CD8-positive, alpha-beta memory T cell (primary cell): ENCODE measurements at regions not wholly inside any gene's neighbourhood (a gene's known extent, or its start where the extent isn't known, plus 50 kb on each side); places are given as distances from the start of the nearest gene placed in this dataset.

ENCODE experiments used
- CTCF ChIA-PET: fragments of 350-600 bp; sonication (Branson Sonifier 250); formaldehyde crosslinking; loops from one replicate; lab custom pipeline; 2021; ENCODE audit warnings: antibody characterized with exemption; lab: Charles Lee
- POLR2A ChIA-PET: fragments of 350-600 bp; sonication (Branson Sonifier 250); formaldehyde crosslinking; loops from one replicate; lab custom pipeline; 2021; ENCODE audit warnings: antibody characterized with exemption; lab: Charles Lee
- DNase-seq, 5 donors: peaks; one replicate each; pipeline versions ENCODE4 v3.0.0 to v3.0.0-alpha.2; 2020 to 2022; ENCODE audit warnings: mixed read lengths in 1 of 5
- H3K27ac ChIP-seq: one replicate; pipeline ENCODE4 v1.7.0; 2013; ENCODE audit warnings: low read depth, mild to moderate bottlenecking, low read length, moderate library complexity
- H3K27me3 ChIP-seq: 2 replicates; pipeline ENCODE4 v1.7.0; 2013; ENCODE audit warnings: low read length, mild to moderate bottlenecking; ENCODE audit not compliant: insufficient read depth, poor library complexity, severe bottlenecking
- H3K36me3 ChIP-seq: 2 replicates; pipeline ENCODE4 v1.7.0; 2013; ENCODE audit warnings: mild to moderate bottlenecking, low read length, moderate library complexity; ENCODE audit not compliant: insufficient read depth
- H3K4me1 ChIP-seq: 2 replicates; pipeline ENCODE4 v1.7.0; 2013; ENCODE audit warnings: mild to moderate bottlenecking, low read length, moderate library complexity; ENCODE audit not compliant: insufficient read depth
- H3K4me3 ChIP-seq: 2 replicates; pipeline ENCODE4 v1.7.0; 2013; ENCODE audit warnings: mild to moderate bottlenecking, low read length
- H3K9me3 ChIP-seq: 2 replicates; pipeline ENCODE4 v1.7.0; 2013; ENCODE audit warnings: mild to moderate bottlenecking, low read length
- H3K27ac Mint-ChIP-seq, 8 donors: one replicate each; pipeline ENCODE4 v1.8.0; 2020 to 2021; ENCODE audit warnings: mixed read lengths in 8 of 8, mild to moderate bottlenecking in 6 of 8, inconsistent platforms in 3 of 8, moderate library complexity in 3 of 8
- H3K27me3 Mint-ChIP-seq, 2 donors: one replicate each; pipeline ENCODE4 v1.8.0; 2020 to 2021; ENCODE audit warnings: mixed read lengths in 2 of 2, mild to moderate bottlenecking in 1 of 2, moderate library complexity in 1 of 2
- H3K36me3 Mint-ChIP-seq, 3 donors: one replicate each; pipeline ENCODE4 v1.8.0; 2020 to 2021; ENCODE audit warnings: mixed read lengths in 3 of 3, inconsistent platforms in 1 of 3, mild to moderate bottlenecking in 1 of 3
- H3K4me1 Mint-ChIP-seq, 3 donors: one replicate each; pipeline ENCODE4 v1.8.0; 2020 to 2021; ENCODE audit warnings: mixed read lengths in 3 of 3, inconsistent platforms in 1 of 3, mild to moderate bottlenecking in 1 of 3
- H3K4me3 Mint-ChIP-seq, 7 donors: one replicate each; pipeline ENCODE4 v1.8.0; 2020 to 2021; ENCODE audit warnings: mixed read lengths in 7 of 7, mild to moderate bottlenecking in 6 of 7, moderate library complexity in 4 of 7, inconsistent platforms in 2 of 7
- H3K9me3 Mint-ChIP-seq, 5 donors: one replicate each; pipeline ENCODE4 v1.8.0; 2020 to 2022; ENCODE audit warnings: mixed read lengths in 5 of 5, mild to moderate bottlenecking in 3 of 5, moderate library complexity in 2 of 5, inconsistent platforms in 1 of 5

DNA sequence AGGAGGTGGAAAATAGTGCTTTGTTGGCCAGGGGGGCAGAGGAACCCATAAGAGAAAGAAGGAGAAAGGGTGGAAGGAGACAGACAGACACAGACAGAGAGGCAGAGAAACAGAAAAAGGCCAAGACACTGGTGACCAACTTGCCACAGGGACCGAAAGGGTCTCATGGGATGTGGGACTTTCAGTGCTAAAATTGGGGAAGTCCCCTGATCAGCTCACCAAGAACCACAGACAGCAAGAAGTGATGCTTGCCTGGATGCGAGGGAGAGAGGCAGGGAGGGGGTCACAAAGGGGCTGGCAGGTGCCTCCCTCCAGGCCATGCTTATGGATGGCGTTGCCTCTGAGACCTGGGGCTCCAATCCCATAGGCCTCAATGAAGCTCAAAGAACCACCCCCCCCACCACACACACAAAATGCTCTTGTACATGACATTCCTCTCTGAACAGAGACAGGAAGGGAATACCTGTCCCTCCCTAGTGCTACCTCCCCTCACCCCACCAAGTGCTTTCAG, 413.4 kb downstream of the MN1 start:
- Mint-ChIP-seq H3K27me3 (peaks cover 9 to 12% of the 10 kb centered on the region in 2 donors), H3K36me3 (no peaks in the 10 kb centered on the region), H3K9me3 (no peaks in the 10 kb centered on the region), H3K4me1 (no peaks in the 10 kb centered on the region), H3K27ac (no peak overlapping the region), H3K4me3 (no peak overlapping the region)
- POLR2A ChIA-PET = no interaction called here
- no peak overlapping the region for H3K4me3 ChIP-seq
- no peak overlapping the region for H3K27ac ChIP-seq
- DNase-seq = no peak
- H3K36me3 ChIP-seq = no peaks in the 10 kb centered on the region
- no peaks in the 10 kb centered on the region for H3K9me3 ChIP-seq
- peaks cover 3% of the 10 kb centered on the region for H3K27me3 ChIP-seq
- CTCF ChIA-PET = no interaction called here
- no peaks in the 10 kb centered on the region for H3K4me1 ChIP-seq

DNA sequence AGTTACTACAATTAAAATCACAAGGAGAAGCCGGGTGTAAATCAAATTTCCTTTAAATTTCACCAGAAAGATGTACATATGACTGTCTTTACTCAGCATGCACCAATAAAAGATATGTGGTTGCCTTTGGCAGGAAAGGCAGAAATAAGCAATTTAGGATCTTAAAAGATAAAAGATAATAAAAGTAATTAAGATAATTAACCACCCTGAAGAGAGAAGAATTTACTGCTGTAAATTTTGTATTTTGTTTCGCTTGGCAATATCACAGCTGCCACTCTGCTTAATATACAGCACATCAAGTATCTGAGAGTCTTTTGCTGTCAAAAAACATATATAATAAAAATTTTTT, 411.9 kb downstream of the MN1 start:
- Mint-ChIP-seq H3K36me3 (no peaks in the 10 kb centered on the region), H3K9me3 (no peaks in the 10 kb centered on the region), H3K27me3 (peaks cover 7 to 9% of the 10 kb centered on the region in 2 donors), H3K4me3 (no peak overlapping the region), H3K27ac (no peak overlapping the region), H3K4me1 (no peaks in the 10 kb centered on the region)
- peaks cover 3% of the 10 kb centered on the region for H3K27me3 ChIP-seq
- H3K9me3 ChIP-seq = no peaks in the 10 kb centered on the region
- POLR2A ChIA-PET = no interaction called here
- H3K27ac ChIP-seq = no peak overlapping the region
- CTCF ChIA-PET = no interaction called here
- H3K4me3 ChIP-seq = no peak overlapping the region
- no peak for DNase-seq
- no peaks in the 10 kb centered on the region for H3K36me3 ChIP-seq
- H3K4me1 ChIP-seq = no peaks in the 10 kb centered on the region

DNA sequence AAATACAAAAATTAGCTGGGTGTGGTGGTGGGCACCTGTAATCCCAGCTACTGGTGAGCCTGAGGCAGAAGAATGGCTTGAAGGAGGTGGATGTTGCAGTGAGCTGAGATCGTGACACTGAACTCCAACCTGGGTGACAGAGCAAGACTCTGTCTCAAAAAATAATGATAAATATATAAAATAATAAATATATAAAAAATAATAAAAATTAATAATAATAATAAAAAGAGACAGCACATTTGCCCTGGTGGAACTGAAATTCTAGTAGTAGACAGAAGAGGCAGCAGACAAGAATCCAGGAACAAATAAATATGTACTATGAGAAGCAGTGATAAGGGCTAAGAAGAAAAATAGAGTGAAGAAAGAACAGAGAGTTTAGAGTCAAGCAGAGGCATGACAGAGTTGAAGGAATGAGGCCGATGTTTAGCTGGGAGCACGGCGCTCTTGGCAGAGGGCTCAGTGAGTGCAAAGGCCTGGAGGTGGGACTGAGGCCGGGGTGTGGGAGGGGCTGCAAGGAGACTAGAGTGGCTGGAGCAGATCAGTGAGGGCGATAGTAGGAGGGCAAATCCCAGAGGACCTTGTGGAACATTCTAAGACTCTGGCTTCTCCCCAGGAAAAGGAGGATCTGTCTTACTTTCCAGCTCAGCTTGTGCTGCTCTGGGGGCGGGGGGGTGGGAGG, 410.3 kb downstream of the MN1 start:
- H3K9me3 Mint-ChIP-seq = no peaks in the 10 kb centered on the region
- DNase-seq = no peak
- POLR2A ChIA-PET = no interaction called here
- no peaks in the 10 kb centered on the region for H3K4me1 Mint-ChIP-seq
- H3K36me3 Mint-ChIP-seq = no peaks in the 10 kb centered on the region
- H3K4me1 ChIP-seq = no peaks in the 10 kb centered on the region
- no peak overlapping the region for H3K4me3 ChIP-seq
- H3K27ac ChIP-seq = no peak overlapping the region
- no peak overlapping the region for H3K27ac Mint-ChIP-seq
- H3K27me3 Mint-ChIP-seq = peaks cover 4 to 9% of the 10 kb centered on the region in 2 donors
- no peak overlapping the region for H3K4me3 Mint-ChIP-seq
- no peaks in the 10 kb centered on the region for H3K9me3 ChIP-seq
- CTCF ChIA-PET = no interaction called here
- H3K27me3 ChIP-seq = peaks cover 3% of the 10 kb centered on the region
- no peaks in the 10 kb centered on the region for H3K36me3 ChIP-seq

DNA sequence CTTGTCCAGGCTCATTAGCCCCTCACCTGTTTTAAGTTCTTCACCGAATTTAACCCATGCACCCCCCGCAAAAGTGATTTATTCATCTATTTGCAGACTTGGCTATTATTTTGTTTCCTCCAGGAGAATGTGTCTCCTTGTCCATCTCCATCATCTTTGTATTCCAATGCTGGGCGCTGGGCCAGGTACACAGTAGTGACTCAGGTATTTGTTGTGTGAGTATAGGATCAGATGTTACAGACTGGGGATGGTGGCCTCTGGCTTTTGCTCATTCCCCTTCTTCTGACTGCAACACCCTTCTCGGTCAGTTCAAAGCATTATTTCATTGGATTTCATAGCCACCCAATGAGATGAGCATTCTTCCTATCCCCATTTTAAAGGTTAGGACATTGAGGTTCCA, 408.2 kb downstream of the MN1 start:
- POLR2A ChIA-PET = no interaction called here
- CTCF ChIA-PET = no interaction called here
- Mint-ChIP-seq H3K36me3 (no peaks in the 10 kb centered on the region), H3K27me3 (peaks cover 3 to 4% of the 10 kb centered on the region in 2 donors), H3K4me1 (no peaks in the 10 kb centered on the region), H3K9me3 (no peaks in the 10 kb centered on the region), H3K4me3 (no peak overlapping the region), H3K27ac (no peak overlapping the region)
- Histone ChIP-seq H3K4me1 (no peaks in the 10 kb centered on the region), H3K9me3 (no peaks in the 10 kb centered on the region), H3K27ac (no peak overlapping the region), H3K36me3 (no peaks in the 10 kb centered on the region), H3K4me3 (no peak overlapping the region), H3K27me3 (no peaks in the 10 kb centered on the region)
- no peak for DNase-seq

DNA sequence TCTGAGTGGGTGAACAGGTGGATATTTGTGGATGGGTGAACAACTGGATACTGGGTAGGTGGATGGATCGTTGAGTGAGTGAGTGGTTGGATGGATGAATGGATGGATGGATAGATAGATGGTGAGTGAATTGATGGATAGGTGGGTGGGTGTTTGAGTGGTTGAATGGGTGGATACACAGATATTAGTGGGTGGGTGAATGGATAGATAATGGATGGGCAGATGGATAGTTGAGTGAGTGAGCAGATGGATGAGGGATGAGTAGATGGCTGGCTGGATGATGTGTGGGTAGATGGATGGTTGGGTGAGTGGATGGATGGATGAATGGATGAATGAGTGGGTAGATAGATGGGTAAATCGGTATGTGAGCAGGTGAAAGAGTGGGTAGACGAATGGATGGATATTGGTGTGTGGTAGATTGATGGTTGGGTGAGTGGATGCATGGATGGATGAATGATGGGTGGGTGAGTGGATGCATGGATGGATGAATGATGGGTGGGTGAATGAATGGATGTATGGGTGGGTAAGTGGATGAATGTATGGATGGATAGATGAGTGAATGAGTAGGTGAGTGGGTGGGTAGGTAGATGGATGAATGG, 406.7 kb downstream of the MN1 start:
- H3K4me1 ChIP-seq = no peaks in the 10 kb centered on the region
- H3K9me3 Mint-ChIP-seq = no peaks in the 10 kb centered on the region
- no peak overlapping the region for H3K27ac ChIP-seq
- ChIA-PET CTCF (no interaction called here), POLR2A (no interaction called here)
- no peak overlapping the region for H3K4me3 ChIP-seq
- H3K36me3 Mint-ChIP-seq = no peaks in the 10 kb centered on the region
- peaks cover 0 to 3% of the 10 kb centered on the region in 2 donors for H3K27me3 Mint-ChIP-seq
- no peaks in the 10 kb centered on the region for H3K36me3 ChIP-seq
- H3K27ac Mint-ChIP-seq = no peak overlapping the region
- no peak for DNase-seq
- H3K4me1 Mint-ChIP-seq = no peaks in the 10 kb centered on the region
- no peaks in the 10 kb centered on the region for H3K27me3 ChIP-seq
- no peak overlapping the region for H3K4me3 Mint-ChIP-seq
- no peaks in the 10 kb centered on the region for H3K9me3 ChIP-seq

DNA sequence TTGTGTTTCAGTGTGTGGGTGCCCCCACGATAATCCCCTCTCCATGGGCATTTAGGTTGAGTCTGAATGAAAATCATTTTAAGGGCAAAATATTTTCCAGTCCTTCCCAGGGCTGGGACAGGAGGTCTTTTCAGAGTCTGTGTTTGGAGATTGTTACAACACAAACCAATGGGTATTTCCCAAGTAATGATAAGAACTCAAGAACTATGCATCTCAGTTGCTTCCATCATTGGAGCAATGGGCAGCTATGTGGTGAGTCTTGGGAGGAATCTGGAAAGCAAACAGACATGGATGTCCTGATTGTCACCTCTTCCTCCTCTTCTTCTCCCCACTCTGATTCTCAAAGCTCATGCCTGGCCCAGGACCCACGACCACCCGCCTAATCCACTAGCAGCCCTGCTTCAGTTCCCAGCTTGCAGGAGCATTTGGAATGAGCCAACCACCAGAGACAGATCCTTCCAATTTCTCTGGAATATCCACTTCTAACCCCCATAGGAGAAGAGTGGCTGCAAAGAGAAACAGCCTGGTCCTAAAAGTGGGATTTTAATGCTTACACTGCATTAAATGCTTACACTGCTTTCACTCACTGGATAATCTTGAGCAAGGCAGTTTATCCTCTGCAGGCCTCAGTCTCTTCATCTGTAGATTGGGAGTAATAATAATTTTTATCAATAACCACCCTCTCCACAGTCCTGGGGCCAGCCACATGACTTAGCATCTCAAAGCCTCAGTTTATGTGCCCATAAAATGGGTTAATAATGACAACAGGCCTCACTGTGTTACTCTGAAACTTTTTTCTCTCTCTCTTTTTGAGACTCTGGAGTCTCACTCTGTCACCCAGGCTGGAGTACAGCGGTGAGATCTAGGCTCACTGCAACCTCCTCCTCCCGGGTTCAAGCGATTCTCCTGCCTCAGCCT, 404.3 kb downstream of the MN1 start:
- ChIA-PET CTCF (no interaction called here), POLR2A (no interaction called here)
- no peak overlapping the region for H3K4me3 ChIP-seq
- no peak for DNase-seq
- H3K27ac Mint-ChIP-seq = no peak overlapping the region
- H3K4me1 Mint-ChIP-seq = no peaks in the 10 kb centered on the region
- no peaks in the 10 kb centered on the region for H3K9me3 ChIP-seq
- no peaks in the 10 kb centered on the region for H3K27me3 ChIP-seq
- no peaks in the 10 kb centered on the region for H3K27me3 Mint-ChIP-seq
- H3K9me3 Mint-ChIP-seq = peaks cover 0 to 4% (median 0%) of the 10 kb centered on the region in 5 donors
- no peak overlapping the region for H3K4me3 Mint-ChIP-seq
- H3K27ac ChIP-seq = no peak overlapping the region
- no peaks in the 10 kb centered on the region for H3K4me1 ChIP-seq
- no peaks in the 10 kb centered on the region for H3K36me3 Mint-ChIP-seq
- H3K36me3 ChIP-seq = no peaks in the 10 kb centered on the region

DNA sequence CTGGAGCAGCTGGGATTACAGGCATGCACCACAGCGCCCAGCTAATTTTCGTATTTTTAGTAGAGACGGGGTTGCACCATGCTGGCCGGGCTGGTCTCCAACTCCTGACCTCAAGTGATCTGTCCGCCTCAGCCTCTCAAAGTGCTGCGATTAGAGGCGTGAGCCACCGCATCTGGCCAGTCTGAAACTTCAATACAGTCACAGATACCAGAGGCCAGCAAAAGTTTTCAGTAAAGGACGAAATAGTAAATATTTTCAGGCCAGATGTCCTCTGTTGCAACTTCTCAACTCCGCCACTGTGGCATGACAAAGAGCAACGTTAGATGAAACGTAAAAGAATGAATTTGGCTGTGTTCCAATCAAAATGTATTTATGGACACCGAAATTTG, 403.6 kb downstream of the MN1 start:
- no peak for DNase-seq
- H3K9me3 ChIP-seq = no peaks in the 10 kb centered on the region
- Mint-ChIP-seq H3K4me3 (no peak overlapping the region), H3K36me3 (no peaks in the 10 kb centered on the region), H3K9me3 (peaks cover 0 to 4% (median 0%) of the 10 kb centered on the region in 5 donors), H3K27ac (no peak overlapping the region), H3K27me3 (peaks cover 0 to under 1% of the 10 kb centered on the region in 2 donors), H3K4me1 (no peaks in the 10 kb centered on the region)
- POLR2A ChIA-PET = no interaction called here
- H3K4me3 ChIP-seq = no peak overlapping the region
- H3K36me3 ChIP-seq = no peaks in the 10 kb centered on the region
- CTCF ChIA-PET = no interaction called here
- H3K27me3 ChIP-seq = no peaks in the 10 kb centered on the region
- H3K4me1 ChIP-seq = no peaks in the 10 kb centered on the region
- no peak overlapping the region for H3K27ac ChIP-seq

DNA sequence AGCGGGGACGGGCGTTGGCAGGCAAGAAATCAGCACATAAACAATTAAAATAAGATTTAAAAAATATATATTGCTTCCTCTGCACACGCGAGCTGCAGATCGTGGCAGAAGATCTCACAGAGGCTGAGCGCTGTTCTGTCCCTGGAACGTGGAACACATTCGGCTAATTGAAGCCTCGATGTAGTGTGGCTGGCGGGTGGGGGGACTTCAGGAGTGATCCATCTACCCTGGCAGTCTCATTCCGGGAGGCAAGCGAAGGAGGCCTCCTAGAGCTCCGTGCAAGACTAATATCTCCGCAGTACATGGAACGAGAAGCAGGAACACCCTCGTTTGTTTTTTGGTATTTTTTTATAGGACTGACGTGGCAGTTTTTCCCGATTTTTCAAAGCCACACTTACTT, 402.4 kb downstream of the MN1 start:
- Histone ChIP-seq H3K9me3 (no peaks in the 10 kb centered on the region), H3K4me1 (no peaks in the 10 kb centered on the region), H3K27me3 (no peaks in the 10 kb centered on the region), H3K36me3 (no peaks in the 10 kb centered on the region), H3K4me3 (no peak overlapping the region), H3K27ac (no peak overlapping the region)
- no peak overlapping the region for H3K4me3 Mint-ChIP-seq
- H3K9me3 Mint-ChIP-seq = peaks cover 0 to 8% (median 0%) of the 10 kb centered on the region in 5 donors
- peaks cover 0 to 2% of the 10 kb centered on the region in 2 donors for H3K27me3 Mint-ChIP-seq
- no peak overlapping the region for H3K27ac Mint-ChIP-seq
- no peaks in the 10 kb centered on the region for H3K4me1 Mint-ChIP-seq
- POLR2A ChIA-PET = no interaction called here
- no peaks in the 10 kb centered on the region for H3K36me3 Mint-ChIP-seq
- DNase-seq = no peak
- CTCF ChIA-PET = no interaction called here
